H1 (cell line): ENCODE measurements at regions not wholly inside any gene's neighbourhood (a gene's known extent, or its start where the extent isn't known, plus 50 kb on each side); places are given as distances from the start of the nearest gene placed in this dataset.

Experiments
- CTCF ChIA-PET: fragments of 300-600 bp; sonication (Branson Sonifier 250); formaldehyde crosslinking; loops from one replicate; lab custom pipeline; 2021; ENCODE audit not compliant: partially characterized antibody; lab: Charles Lee
- POLR2A ChIA-PET: fragments of 300-600 bp; sonication (Branson Sonifier 250); formaldehyde crosslinking; loops from one replicate; lab custom pipeline; 2021; ENCODE audit warnings: inconsistent platforms; ENCODE audit not compliant: partially characterized antibody; lab: Charles Lee
- DNase-seq, 2 experiments: peaks; one replicate each; pipeline versions ENCODE4 v3.0.0 to v3.0.0-alpha.2; 2010 to 2022; ENCODE audit warnings: low spot score in 2 of 2, low read depth in 1 of 2, mixed read lengths in 1 of 2
- FAIRE-seq: peaks from 2 replicates; lab custom pipeline; 2011; peaks lifted over from hg19 to GRCh38; lab: Jason Lieb, UNC
- H2AFZ ChIP-seq: 2 replicates; pipeline ENCODE4 v1.8.1; 2012; ENCODE audit warnings: low read length, inconsistent platforms
- H2AK5ac ChIP-seq: 2 replicates; pipeline ENCODE4 v1.6.1; 2013; ENCODE audit warnings: low read depth, low read length
- H2BK120ac ChIP-seq: replicated peaks from 2 replicates; pipeline ENCODE3; 2013; ENCODE audit warnings: low read depth, low read length, inconsistent platforms
- H2BK12ac ChIP-seq: 2 replicates; pipeline ENCODE4 v1.6.1; 2013; ENCODE audit warnings: low read depth, low read length
- H2BK15ac ChIP-seq: 2 replicates; pipeline ENCODE4 v1.6.1; 2013; ENCODE audit warnings: low read length
- H2BK20ac ChIP-seq: 2 replicates; pipeline ENCODE4 v1.6.1; 2013; ENCODE audit warnings: low read length
- H2BK5ac ChIP-seq: 2 replicates; pipeline ENCODE4 v1.6.1; 2013; ENCODE audit warnings: low read depth, low read length
- H3K14ac ChIP-seq: 2 replicates; pipeline ENCODE4 v1.6.1; 2013; ENCODE audit warnings: inconsistent platforms; ENCODE audit not compliant: insufficient read length
- H3K18ac ChIP-seq: 2 replicates; pipeline ENCODE4 v1.6.1; 2013; ENCODE audit warnings: low read length; ENCODE audit errors: extremely low read depth
- H3K23ac ChIP-seq: 2 replicates; pipeline ENCODE4 v1.6.1; 2013; ENCODE audit warnings: inconsistent platforms; ENCODE audit not compliant: insufficient read length
- H3K23me2 ChIP-seq: 2 replicates; pipeline ENCODE4 v1.6.1; 2013; ENCODE audit warnings: low read depth, low read length
- H3K27ac ChIP-seq: 2 replicates; pipeline ENCODE4 v1.6.1; 2011; ENCODE audit warnings: low read depth, low read length, inconsistent platforms
- H3K27me3 ChIP-seq, 4 experiments: replicated peaks in 1 of 4; 1 replicate in 1 of 4; 2 replicates in 3 of 4; pipeline versions ENCODE4 v1.6.1 to v1.8.1; 2011 to 2013; ENCODE audit warnings: low read length in 3 of 4, mild to moderate bottlenecking in 3 of 4, inconsistent platforms in 2 of 4, mixed read lengths in 2 of 4, moderate library complexity in 1 of 4; ENCODE audit not compliant: control insufficient read depth in 3 of 4, insufficient read depth in 3 of 4; ENCODE audit errors: extremely low read depth in 1 of 4
- H3K36me3 ChIP-seq, 4 experiments: 2 replicates each; pipeline versions ENCODE4 v1.6.1 to v1.8.1; 2011 to 2013; ENCODE audit warnings: mild to moderate bottlenecking in 4 of 4, low read length in 3 of 4, moderate library complexity in 2 of 4, control low read depth in 1 of 4, inconsistent platforms in 1 of 4; ENCODE audit not compliant: insufficient read depth in 4 of 4, control insufficient read depth in 2 of 4
- H3K4ac ChIP-seq: replicated peaks from 2 replicates; pipeline ENCODE3; 2013; ENCODE audit warnings: low read length, low read depth, mixed read lengths, inconsistent platforms; ENCODE audit not compliant: insufficient read length
- H3K4me1 ChIP-seq, 4 experiments: replicated peaks in 1 of 4; 1 replicate in 1 of 4; 2 replicates in 3 of 4; pipeline versions ENCODE4 v1.6.1 to v1.8.1; 2011 to 2013; ENCODE audit warnings: low read length in 3 of 4, inconsistent platforms in 2 of 4, mixed read lengths in 1 of 4; ENCODE audit not compliant: insufficient read depth in 4 of 4, control insufficient read depth in 3 of 4
- H3K4me2 ChIP-seq, 2 experiments: 2 replicates each; pipeline versions ENCODE4 v1.6.1 to v1.8.1; 2011 to 2013; ENCODE audit warnings: low read depth in 2 of 2, low read length in 2 of 2, control low read depth in 1 of 2, inconsistent platforms in 1 of 2, mild to moderate bottlenecking in 1 of 2; ENCODE audit not compliant: insufficient read depth in 1 of 2
- H3K4me3 ChIP-seq, 4 experiments: fragments of 200-600, 300-600 bp in 1 of 4; sonication (generic), shearing (Covaris generic), sonication (Bioruptor Twin) in 1 of 4; 2 replicates each; pipeline versions ENCODE4 v1.5.1 to v1.8.1; 2011 to 2016; ENCODE audit warnings: low read length in 4 of 4, low read depth in 3 of 4, control low read depth in 2 of 4, inconsistent platforms in 2 of 4, mild to moderate bottlenecking in 2 of 4, mixed read lengths in 1 of 4, moderate library complexity in 1 of 4; ENCODE audit not compliant: insufficient read depth in 2 of 4; ENCODE audit errors: extremely low read depth in 1 of 4
- H3K56ac ChIP-seq: replicated peaks from 2 replicates; pipeline ENCODE3; 2013; ENCODE audit warnings: low read depth, mild to moderate bottlenecking, mixed read lengths, low read length, inconsistent platforms; ENCODE audit not compliant: insufficient read length
- H3K79me1 ChIP-seq: 2 replicates; pipeline ENCODE4 v1.6.1; 2013; ENCODE audit warnings: low read depth, low read length, control low read depth
- H3K79me2 ChIP-seq, 2 experiments: 2 replicates each; pipeline versions ENCODE4 v1.6.1 to v1.8.1; 2012 to 2013; ENCODE audit warnings: low read length in 2 of 2, mild to moderate bottlenecking in 2 of 2, inconsistent platforms in 1 of 2; ENCODE audit not compliant: insufficient read depth in 2 of 2, control insufficient read depth in 1 of 2
- H3K9ac ChIP-seq, 4 experiments: replicated peaks in 1 of 4; 1 replicate in 1 of 4; 2 replicates in 3 of 4; pipeline versions ENCODE4 v1.6.1 to v1.8.1; 2011 to 2013; ENCODE audit warnings: low read depth in 3 of 4, low read length in 3 of 4, control low read depth in 2 of 4, mild to moderate bottlenecking in 2 of 4, moderate library complexity in 2 of 4, inconsistent platforms in 1 of 4; ENCODE audit errors: extremely low read depth in 1 of 4
- H3K9me3 ChIP-seq, 2 experiments: 2 replicates each; pipeline versions ENCODE4 v1.6.1 to v1.8.1; 2012 to 2013; ENCODE audit warnings: mild to moderate bottlenecking in 2 of 2, moderate library complexity in 2 of 2, control low read depth in 1 of 2, inconsistent platforms in 1 of 2, low read depth in 1 of 2, low read length in 1 of 2, mixed read lengths in 1 of 2; ENCODE audit not compliant: insufficient read depth in 2 of 2
- H4K20me1 ChIP-seq, 2 experiments: replicated peaks in 1 of 2; 2 replicates each; pipeline versions ENCODE3 to v1.8.1; 2011 to 2013; ENCODE audit warnings: inconsistent platforms in 2 of 2, low read length in 2 of 2, mild to moderate bottlenecking in 1 of 2; ENCODE audit not compliant: insufficient read depth in 2 of 2, control insufficient read depth in 1 of 2
- H4K5ac ChIP-seq: 2 replicates; pipeline ENCODE4 v1.6.1; 2013; ENCODE audit warnings: low read length, low read depth, mixed read lengths, inconsistent platforms; ENCODE audit not compliant: insufficient read length
- H4K8ac ChIP-seq: 2 replicates; pipeline ENCODE4 v1.8.0; 2013; ENCODE audit warnings: mild to moderate bottlenecking, moderate library complexity, low read length, inconsistent platforms; ENCODE audit not compliant: insufficient read depth; ENCODE audit errors: extremely low read depth
- H4K91ac ChIP-seq: replicated peaks from 2 replicates; pipeline ENCODE3; 2013; ENCODE audit warnings: low read length, mixed read lengths, inconsistent platforms; ENCODE audit not compliant: insufficient read length
- GTF2F1 ChIP-seq: IDR thresholded peaks from 2 replicates; pipeline ENCODE4 v1.6.1; 2012; ENCODE audit warnings: low read depth, low read length, improper control_type of control experiment, borderline replicate concordance
- WGBS, 2 experiments: shearing (Covaris generic) in 1 of 2; methylation state at CpG; one replicate each; pipeline versions ENCODE4 v1.1.6 to v1.1.7; 2013 to 2015; ENCODE audit warnings: low lambda C conversion rate in 2 of 2, mixed read lengths in 2 of 2, inconsistent platforms in 1 of 2, low coverage in 1 of 2, missing lambda C conversion rate in 1 of 2; ENCODE audit not compliant: insufficient replicate concordance in 2 of 2, insufficient coverage in 1 of 2, insufficient read length in 1 of 2; ENCODE audit errors: extremely low coverage in 1 of 2, missing lambda C conversion rate in 1 of 2; 5-methylcytosine and 5-hydroxymethylcytosine counted together

DNA sequence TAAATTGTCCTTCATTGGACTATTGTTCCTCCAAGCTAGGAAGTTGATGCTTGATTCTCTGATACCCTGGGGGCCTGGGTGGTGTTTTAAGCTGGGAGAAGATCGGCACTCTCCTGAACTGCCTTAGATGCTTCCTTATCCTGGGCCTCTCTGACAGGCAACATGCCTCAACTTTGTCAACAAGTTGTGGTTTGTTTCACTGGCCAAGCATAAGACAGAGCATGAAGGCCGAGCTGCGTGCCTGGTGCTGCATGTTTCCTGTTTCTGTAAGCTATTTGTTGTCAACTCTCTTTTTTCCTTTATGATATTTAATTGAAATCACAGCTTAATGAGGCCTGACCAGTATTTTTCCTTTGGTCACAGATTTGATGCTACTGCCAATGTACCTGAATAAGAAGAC, 187.6 kb upstream of the TNC start:
- CTCF ChIA-PET: no interaction called here
- POLR2A ChIA-PET: no interaction called here

More for the DNA sequence above, 187.6 kb upstream of the TNC start:
- no peak overlapping the region for H3K4me2 ChIP-seq
- no peaks in the 10 kb centered on the region for H3K23me2 ChIP-seq
- H2BK20ac ChIP-seq: no peak overlapping the region
- H2BK5ac ChIP-seq: no peak overlapping the region
- no peak overlapping the region for H2BK120ac ChIP-seq
- no peak overlapping the region for H3K27ac ChIP-seq
- no peak for TF ChIP-seq GTF2F1
- no peak overlapping the region for H3K4ac ChIP-seq
- H3K9ac ChIP-seq: no peak overlapping the region
- no peak overlapping the region for H3K23ac ChIP-seq
- no peak overlapping the region for H4K5ac ChIP-seq
- no peak overlapping the region for H4K8ac ChIP-seq
- no peaks in the 10 kb centered on the region for H3K27me3 ChIP-seq
- H3K9me3 ChIP-seq: no peaks in the 10 kb centered on the region
- H2BK12ac ChIP-seq: no peak overlapping the region
- H3K56ac ChIP-seq: no peak overlapping the region
- H3K4me3 ChIP-seq: no peak overlapping the region
- H3K79me1 ChIP-seq: no peaks in the 10 kb centered on the region
- no peak overlapping the region for H2BK15ac ChIP-seq
- DNase-seq (no peak), FAIRE-seq (no peak)
- no peak overlapping the region for H4K91ac ChIP-seq
- no peaks in the 10 kb centered on the region for H4K20me1 ChIP-seq
- no peak overlapping the region for H3K18ac ChIP-seq
- no peak overlapping the region for H3K14ac ChIP-seq
- H3K36me3 ChIP-seq: no peaks in the 10 kb centered on the region
- H2AFZ ChIP-seq: no peak overlapping the region
- H2AK5ac ChIP-seq: no peak overlapping the region
- WGBS, 2 experiments: 80% methylated on average over 3 of the region's 3 CpGs; no CpG with 5 or more reads in 1 of the 2 experiments
- no peaks in the 10 kb centered on the region for H3K4me1 ChIP-seq
- no peaks in the 10 kb centered on the region for H3K79me2 ChIP-seq
